Duodenal mucosa (tissue), 2 donors: ENCODE measurements at regions not wholly inside any gene's neighbourhood (a gene's known extent, or its start where the extent isn't known, plus 50 kb on each side); places are given as distances from the start of the nearest gene placed in this dataset.
"Not testable (repeated sequence)": the region's sequence is repeated elsewhere in the genome, so short reads cannot be mapped to it uniquely, and the experiment has no call there.

Experiments
- H3K27ac ChIP-seq: one replicate; pipeline ENCODE4 v1.7.0; 2013; ENCODE audit warnings: low read depth, low read length
- H3K27me3 ChIP-seq, 2 donors: one replicate each; pipeline ENCODE4 v1.7.0; 2013; ENCODE audit warnings: low read length in 2 of 2, control low read depth in 1 of 2; ENCODE audit not compliant: insufficient read depth in 2 of 2, control insufficient read depth in 1 of 2
- H3K36me3 ChIP-seq, 2 donors: one replicate each; pipeline ENCODE4 v1.7.0; 2013; ENCODE audit warnings: low read length in 2 of 2, control low read depth in 1 of 2; ENCODE audit not compliant: insufficient read depth in 2 of 2, control insufficient read depth in 1 of 2
- H3K4me1 ChIP-seq, 2 donors: one replicate each; pipeline ENCODE4 v1.7.0; 2013; ENCODE audit warnings: low read length in 2 of 2, control low read depth in 1 of 2; ENCODE audit not compliant: insufficient read depth in 2 of 2, control insufficient read depth in 1 of 2
- H3K4me3 ChIP-seq, 2 donors: one replicate each; pipeline ENCODE4 v1.7.0; 2013; ENCODE audit warnings: low read length in 2 of 2, low read depth in 1 of 2
- H3K9ac ChIP-seq, 2 donors: one replicate each; pipeline ENCODE4 v1.7.0; 2013; ENCODE audit warnings: low read length in 2 of 2, low read depth in 1 of 2
- H3K9me3 ChIP-seq, 2 donors: one replicate each; pipeline ENCODE4 v1.7.0; 2013; ENCODE audit warnings: low read length in 2 of 2, control low read depth in 1 of 2; ENCODE audit not compliant: control insufficient read depth in 1 of 2

- no peaks in the 10 kb centered on the region for H3K4me1 ChIP-seq
- no peaks in the 10 kb centered on the region for H3K27me3 ChIP-seq
- H3K27ac ChIP-seq, result no peak overlapping the region
- no peak overlapping the region for H3K9ac ChIP-seq
- peaks cover 0 to 3% of the 10 kb centered on the region in 2 donors for H3K9me3 ChIP-seq
- H3K4me3 ChIP-seq, result no peak overlapping the region
- no peaks in the 10 kb centered on the region for H3K36me3 ChIP-seq
These were observed 72.2 kb downstream of the CRLF2 start for GRCh38 chrX:1140236-1140681.

GRCh38 chrX:1139185-1139500 lies 73.3 kb downstream of the CRLF2 start:
- Histone ChIP-seq H3K27ac (no peak overlapping the region), H3K9me3 (peaks cover 0 to 3% of the 10 kb centered on the region in 2 donors), H3K9ac (no peak overlapping the region), H3K4me1 (no peaks in the 10 kb centered on the region), H3K36me3 (no peaks in the 10 kb centered on the region), H3K27me3 (no peaks in the 10 kb centered on the region), H3K4me3 (no peak overlapping the region)

GRCh38 chrX:1138476-1139184 lies 73.8 kb downstream of the CRLF2 start:
- Histone ChIP-seq H3K4me1 (no peaks in the 10 kb centered on the region), H3K27me3 (no peaks in the 10 kb centered on the region), H3K27ac (no peak overlapping the region), H3K4me3 (no peak overlapping the region), H3K9ac (no peak overlapping the region), H3K9me3 (peaks cover 0 to 3% of the 10 kb centered on the region in 2 donors), H3K36me3 (no peaks in the 10 kb centered on the region)

- Histone ChIP-seq H3K27ac (no peak overlapping the region), H3K9me3 (peaks cover 0 to 3% of the 10 kb centered on the region in 2 donors), H3K36me3 (no peaks in the 10 kb centered on the region), H3K4me1 (no peaks in the 10 kb centered on the region), H3K9ac (no peak overlapping the region), H3K27me3 (no peaks in the 10 kb centered on the region), H3K4me3 (no peak overlapping the region)
These were observed 74.9 kb downstream of the CRLF2 start for GRCh38 chrX:1137531-1137930.

- H3K4me1 ChIP-seq, H3K27me3 ChIP-seq, H3K9me3 ChIP-seq, H3K27ac ChIP-seq, H3K4me3 ChIP-seq, H3K9ac ChIP-seq, H3K36me3 ChIP-seq: not testable (repeated sequence)
These were observed 75.9 kb downstream of the CRLF2 start for GRCh38 chrX:1136582-1136981.

- H3K9me3 ChIP-seq, result peaks cover 1 to 3% of the 10 kb centered on the region in 2 donors
- no peak overlapping the region for H3K4me3 ChIP-seq
- H3K27ac ChIP-seq, result no peak overlapping the region
- no peak overlapping the region for H3K9ac ChIP-seq
- H3K36me3 ChIP-seq, result no peaks in the 10 kb centered on the region
- no peaks in the 10 kb centered on the region for H3K4me1 ChIP-seq
- no peaks in the 10 kb centered on the region for H3K27me3 ChIP-seq
These were observed 77.5 kb downstream of the CRLF2 start for GRCh38 chrX:1134976-1135375.

- Histone ChIP-seq H3K9ac (no peak overlapping the region), H3K4me1 (no peaks in the 10 kb centered on the region), H3K9me3 (peaks cover 6 to 11% of the 10 kb centered on the region in 2 donors), H3K27me3 (no peaks in the 10 kb centered on the region), H3K4me3 (no peak overlapping the region), H3K27ac (no peak overlapping the region), H3K36me3 (no peaks in the 10 kb centered on the region)
These were observed 78.3 kb downstream of the CRLF2 start for GRCh38 chrX:1134156-1134555.

- Histone ChIP-seq H3K9me3 (peaks cover 13 to 14% of the 10 kb centered on the region in 2 donors), H3K4me3 (no peak overlapping the region), H3K27ac (no peak overlapping the region), H3K4me1 (no peaks in the 10 kb centered on the region), H3K9ac (no peak overlapping the region), H3K36me3 (no peaks in the 10 kb centered on the region), H3K27me3 (no peaks in the 10 kb centered on the region)
These were observed 85.7 kb downstream of the CRLF2 start for GRCh38 chrX:1126738-1127137.

GRCh38 chrX:1124531-1124930 lies 87.9 kb downstream of the CRLF2 start:
- Histone ChIP-seq H3K9ac (no peak overlapping the region), H3K9me3 (peaks cover 6 to 15% of the 10 kb centered on the region in 2 donors), H3K4me1 (no peaks in the 10 kb centered on the region), H3K36me3 (no peaks in the 10 kb centered on the region), H3K27me3 (no peaks in the 10 kb centered on the region), H3K27ac (no peak overlapping the region), H3K4me3 (no peak overlapping the region)

GRCh38 chrX:1122851-1123250 lies 89.6 kb downstream of the CRLF2 start:
- H3K27ac ChIP-seq, H3K9ac ChIP-seq, H3K36me3 ChIP-seq, H3K4me1 ChIP-seq, H3K27me3 ChIP-seq, H3K9me3 ChIP-seq, H3K4me3 ChIP-seq: not testable (repeated sequence)

- H3K4me1 ChIP-seq, result no peaks in the 10 kb centered on the region
- no peak overlapping the region for H3K27ac ChIP-seq
- no peak overlapping the region for H3K4me3 ChIP-seq
- peaks cover 0 to 8% of the 10 kb centered on the region in 2 donors for H3K9me3 ChIP-seq
- no peaks in the 10 kb centered on the region for H3K36me3 ChIP-seq
- no peak overlapping the region for H3K9ac ChIP-seq
- H3K27me3 ChIP-seq, result no peaks in the 10 kb centered on the region
These were observed 93.2 kb downstream of the CRLF2 start for GRCh38 chrX:1119275-1119674.
